ENCODE measurements at regions not wholly inside any gene's neighbourhood (a gene's known extent, or its start where the extent isn't known, plus 50 kb on each side); places are given as distances from the start of the nearest gene placed in this dataset.

GRCh38 chr16:82226327-82226726, 56.3 kb upstream of the MPHOSPH6 start:
- Histone ChIP-seq H3K27me3 (replicated peaks) (peaks cover 7% of the 10 kb centered on the region), H3K36me3 (replicated peaks) (no peaks in the 10 kb centered on the region), H3K4me3 (ENCODE audit: low read depth, low read length) (no peak overlapping the region), H3K27ac (no peak overlapping the region)
- TF ChIP-seq CTCF (IDR thresholded peaks at IDR 0.05; ENCODE audit: low read depth, low read length, missing control alignments): no peak
- no peak for DNase-seq
- in situ Hi-C loops (cut with HindIII; ENCODE audit: low pct_ligation_motif_present, low sequenced_read_pairs): loop anchor here (25.0 kb wide), 1 partner anchor 264 kb away; no protein-coding TSS in a partner anchor

- no peak for DNase-seq
- no peak for TF ChIP-seq CTCF (IDR thresholded peaks at IDR 0.05; ENCODE audit: low read depth, low read length, missing control alignments)
- in situ Hi-C loops (cut with HindIII; ENCODE audit: low pct_ligation_motif_present, low sequenced_read_pairs): loop anchor here (25.0 kb wide), 1 partner anchor 263 kb away; no protein-coding TSS in a partner anchor
- Histone ChIP-seq H3K27ac (no peak overlapping the region), H3K36me3 (replicated peaks) (no peaks in the 10 kb centered on the region), H3K27me3 (replicated peaks) (peaks cover 7% of the 10 kb centered on the region), H3K4me3 (ENCODE audit: low read depth, low read length) (no peak overlapping the region)
Measured at GRCh38 chr16:82224821-82225220, 54.8 kb upstream of the MPHOSPH6 start.

GRCh38 chr16:82220541-82220940, 50.5 kb upstream of the MPHOSPH6 start:
- no peak overlapping the region for H3K27ac ChIP-seq
- no peak overlapping the region for H3K4me3 ChIP-seq (ENCODE audit: low read depth, low read length)
- H3K36me3 ChIP-seq (replicated peaks): no peaks in the 10 kb centered on the region
- no peak for TF ChIP-seq CTCF (IDR thresholded peaks at IDR 0.05; ENCODE audit: low read depth, low read length, missing control alignments)
- in situ Hi-C loops (cut with HindIII; ENCODE audit: low pct_ligation_motif_present, low sequenced_read_pairs): no loop called here
- H3K27me3 ChIP-seq (replicated peaks): peaks cover 4% of the 10 kb centered on the region
- DNase-seq: no peak
